ENCODE measurements at regions not wholly inside any gene's neighbourhood (a gene's known extent, or its start where the extent isn't known, plus 50 kb on each side); places are given as distances from the start of the nearest gene placed in this dataset.
A peak's percentile ranks its signal among the peaks of the same experiment; 100 is the strongest.

DNA sequence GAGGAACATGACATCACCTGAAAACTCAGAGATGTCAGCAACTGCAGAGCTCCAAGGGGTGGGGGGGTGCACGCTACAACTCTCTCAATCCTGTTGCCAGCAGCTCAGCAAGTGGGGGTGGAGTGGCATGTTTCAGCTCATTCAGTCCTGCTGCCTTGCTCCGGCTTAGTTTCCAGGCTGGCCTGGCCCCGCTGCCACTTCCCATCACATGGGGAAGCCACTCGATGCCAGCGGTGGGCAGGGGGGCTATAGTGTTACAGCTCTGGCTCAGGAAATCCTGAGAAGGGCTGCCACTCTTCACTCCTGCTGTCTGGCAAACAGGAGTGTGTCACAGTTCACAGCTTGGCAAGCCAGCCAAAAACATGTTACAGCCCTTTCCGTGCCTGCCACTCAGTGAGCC is 356.5 kb upstream of the GULP1 start:
- DNase-seq (ENCODE audit: low spot score): no peak

DNA sequence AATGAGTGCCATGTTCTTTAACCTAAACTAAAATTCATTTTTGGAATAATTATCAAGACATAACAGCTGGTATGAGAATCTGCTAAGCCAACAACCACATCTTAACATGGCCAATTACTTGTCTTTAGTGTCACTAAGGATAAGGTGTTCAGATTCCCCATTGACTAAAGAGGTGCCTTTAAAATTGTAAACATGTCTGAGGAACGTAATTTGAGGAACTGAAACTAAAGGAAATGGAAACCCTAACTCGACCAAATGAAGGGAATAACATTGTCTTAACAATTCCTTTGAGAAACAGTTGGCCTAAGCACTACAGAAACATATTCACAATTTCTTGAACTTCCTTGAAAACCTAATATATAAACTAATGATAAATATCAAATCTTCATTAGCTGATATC is 355.4 kb upstream of the GULP1 start:
- no peak for DNase-seq (ENCODE audit: low spot score)

GRCh38 chr2:187939180-187939579 is 352.5 kb upstream of the GULP1 start:
- no peak for DNase-seq (ENCODE audit: low spot score)

DNA sequence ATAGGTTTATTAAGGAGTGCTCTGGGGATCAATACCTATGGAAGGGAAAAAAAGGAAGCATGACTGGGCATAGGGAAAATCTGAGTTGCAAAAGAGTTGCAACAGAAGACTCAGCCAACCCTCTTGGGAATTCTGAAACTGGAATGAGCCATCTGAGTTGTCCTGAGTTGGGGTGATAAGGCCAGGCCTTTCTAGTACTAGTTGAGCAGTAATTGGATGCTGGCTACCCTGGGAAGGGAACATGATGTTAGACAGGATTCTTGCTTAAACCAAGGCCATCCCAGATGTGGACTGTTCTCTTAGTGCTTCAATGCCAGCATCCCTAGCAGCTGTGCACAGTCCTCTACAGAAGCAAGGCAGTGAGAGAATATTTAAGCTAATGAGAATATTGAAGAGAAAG is 348.8 kb upstream of the GULP1 start:
- no peak for DNase-seq (ENCODE audit: low spot score)

- no peak for DNase-seq (ENCODE audit: low spot score)
Measured at GRCh38 chr2:187943772-187944369, 347.8 kb upstream of the GULP1 start.

GRCh38 chr2:187949859-187950258 is 341.8 kb upstream of the GULP1 start:
- no peak for DNase-seq (ENCODE audit: low spot score)

DNA sequence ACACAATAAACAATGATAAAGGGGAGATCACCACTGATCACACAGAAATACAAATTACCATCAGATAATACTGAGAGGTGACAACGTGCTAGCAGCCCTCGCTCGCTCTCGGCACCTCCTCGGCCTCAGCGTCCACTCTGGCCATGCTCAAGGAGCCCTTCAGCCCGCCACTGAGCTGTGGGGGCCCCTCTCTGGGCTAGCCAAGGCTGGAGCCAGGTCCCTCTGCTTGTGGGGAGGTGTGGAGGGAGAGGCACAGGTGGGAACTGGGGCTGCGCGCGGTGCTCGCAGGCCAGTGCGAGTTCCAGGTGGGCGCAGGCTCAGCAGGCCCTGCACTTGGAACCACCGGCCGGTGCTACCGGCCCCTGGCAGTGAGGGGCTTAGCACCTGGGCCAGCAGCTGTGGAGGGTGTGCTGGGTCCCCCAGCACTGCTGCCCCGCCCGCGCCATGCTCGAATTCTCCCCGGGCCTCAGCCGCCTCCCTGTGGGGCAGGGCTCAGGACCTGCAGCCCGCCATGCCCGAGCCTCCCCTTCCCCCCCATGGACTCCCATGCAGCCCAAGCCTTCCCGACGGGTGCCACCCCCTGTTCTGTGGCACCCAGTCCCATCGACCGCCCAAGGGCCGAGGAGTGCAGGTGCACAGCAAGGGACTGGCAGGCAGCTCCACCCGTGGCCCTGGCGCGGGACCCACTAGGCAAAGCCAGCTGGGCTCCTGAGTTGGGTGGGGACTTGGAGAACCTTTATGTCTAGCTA is 340.0 kb upstream of the GULP1 start:
- no peak for DNase-seq (ENCODE audit: low spot score)

DNA sequence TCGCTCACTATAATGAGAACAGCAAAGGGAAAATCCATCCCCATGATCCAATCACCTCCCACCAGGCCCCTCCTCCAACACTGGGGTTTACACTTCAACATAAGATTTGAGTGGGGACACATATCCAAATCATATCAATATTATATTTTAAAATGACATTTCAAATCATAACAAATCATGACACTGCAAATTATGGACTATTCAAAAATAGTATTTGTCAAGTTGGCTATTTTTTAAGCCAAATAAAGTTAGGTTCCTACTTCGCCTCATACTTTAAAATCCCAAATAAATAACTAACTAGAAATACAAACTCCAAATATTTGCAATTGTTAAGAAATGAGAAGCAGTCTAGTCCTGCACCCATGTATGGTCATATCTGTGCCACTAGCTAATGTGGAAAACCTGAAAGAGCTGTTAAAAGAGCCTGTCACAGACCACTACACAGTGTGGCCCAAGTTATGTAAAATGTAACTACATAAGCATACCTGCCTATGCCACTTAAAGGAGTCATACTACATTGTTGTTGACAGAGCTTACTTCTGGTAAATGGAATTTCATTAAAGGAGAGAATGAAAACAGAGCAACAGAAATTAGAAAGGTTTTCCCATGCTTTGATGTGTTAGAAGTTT is 334.7 kb upstream of the GULP1 start:
- no peak for DNase-seq (ENCODE audit: low spot score)

DNA sequence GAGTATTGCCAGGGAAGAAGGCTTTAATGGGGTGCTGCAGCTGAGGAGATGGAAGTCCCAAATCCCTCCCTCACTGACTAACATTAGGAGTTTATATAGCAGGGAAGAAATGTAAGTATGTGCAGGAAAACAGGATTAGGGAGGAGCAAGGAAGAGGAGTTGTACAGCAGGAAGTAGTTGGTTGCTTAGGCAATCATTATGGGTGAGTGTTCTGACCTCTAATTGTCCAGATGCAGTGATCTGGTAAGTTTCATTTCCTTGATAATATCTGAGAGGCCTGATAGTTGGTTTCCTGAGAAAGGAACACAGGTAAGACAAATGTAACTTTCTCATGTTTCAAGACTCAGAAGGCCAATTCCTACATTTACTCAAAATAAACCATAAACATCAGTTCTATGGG is 331.9 kb upstream of the GULP1 start:
- peak; percentile 11 for DNase-seq (ENCODE audit: low spot score)

DNA sequence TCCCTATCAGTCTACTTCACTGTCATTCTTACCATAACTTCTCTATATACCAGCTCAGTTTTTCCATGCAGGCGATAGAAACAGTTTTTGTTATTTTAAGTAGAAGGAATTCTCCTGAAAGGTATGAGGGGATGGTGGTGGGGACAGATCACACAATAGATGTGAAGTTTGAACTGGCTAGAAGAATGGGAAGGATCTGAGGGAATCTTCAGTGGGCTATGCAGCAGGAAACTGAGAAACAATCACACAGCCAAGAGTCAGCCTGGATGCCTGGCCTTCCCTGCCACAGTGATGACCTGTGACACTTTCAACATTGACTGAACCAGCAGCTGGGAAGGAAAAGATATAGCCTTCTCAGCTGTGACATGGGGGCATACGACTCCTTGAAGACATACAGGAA is 329.1 kb upstream of the GULP1 start:
- DNase-seq (ENCODE audit: low spot score): no peak

DNA sequence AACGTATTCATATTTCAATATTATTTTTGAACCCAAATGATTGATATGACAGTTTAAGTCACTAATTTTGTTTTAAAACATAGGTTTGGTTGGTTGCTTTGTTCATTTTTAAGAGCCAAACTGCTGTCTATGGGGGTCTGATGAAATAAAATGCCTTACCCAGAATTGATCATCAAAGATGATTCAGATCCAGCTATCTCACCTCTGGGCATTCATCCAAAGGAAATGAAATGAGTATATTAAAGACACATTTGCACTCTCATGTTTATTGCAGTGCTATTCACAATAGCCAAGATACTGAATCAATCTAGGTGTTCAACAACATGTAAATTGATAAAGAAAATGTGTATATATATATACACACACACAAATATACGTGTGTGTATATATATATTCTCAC is 326.9 kb upstream of the GULP1 start:
- DNase-seq (ENCODE audit: low spot score): no peak

GRCh38 chr2:187966924-187967323 is 324.8 kb upstream of the GULP1 start:
- DNase-seq (ENCODE audit: low spot score): no peak

DNA sequence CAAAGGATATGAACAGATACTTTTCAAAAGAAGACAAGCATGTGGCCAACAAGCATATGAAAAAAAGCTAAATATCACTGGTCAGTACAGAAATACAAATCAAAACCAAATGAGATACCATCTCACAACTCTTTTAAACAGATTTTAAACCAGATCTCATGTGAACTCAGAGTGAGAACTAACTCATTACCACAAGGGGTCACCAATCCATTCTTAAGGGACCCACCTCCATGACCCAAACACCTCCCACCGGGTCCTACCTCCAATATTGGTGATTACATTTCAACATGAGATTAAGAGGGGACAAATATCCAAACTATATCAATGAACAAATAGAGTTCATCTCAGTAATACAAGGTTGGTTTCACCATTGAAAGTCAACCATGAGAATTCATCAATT is 319.8 kb upstream of the GULP1 start:
- DNase-seq (ENCODE audit: low spot score): peak; percentile 9

GRCh38 chr2:187976259-187976985 is 315.3 kb upstream of the GULP1 start:
- peak; percentile 10 for DNase-seq (ENCODE audit: low spot score)

GRCh38 chr2:187976986-187977333 is 314.7 kb upstream of the GULP1 start:
- DNase-seq (ENCODE audit: low spot score): no peak

DNA sequence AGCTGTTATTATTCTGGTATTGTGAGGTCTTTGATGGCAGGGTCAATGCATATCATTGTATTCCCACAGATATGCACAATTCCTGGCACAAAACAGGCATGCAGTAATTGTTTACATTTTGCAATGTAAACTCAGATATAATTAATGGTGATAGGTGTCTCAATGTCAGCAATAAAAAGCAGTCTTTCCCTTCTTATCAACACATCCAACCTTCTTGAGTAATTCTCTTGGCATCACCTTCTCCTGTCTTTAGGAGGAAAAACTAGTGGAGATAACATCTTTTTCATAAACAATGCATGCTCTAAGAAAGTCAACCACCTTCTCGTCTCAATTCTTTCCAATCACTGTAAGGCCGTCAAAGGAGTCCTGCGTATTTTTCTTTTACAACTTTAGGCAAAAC is 313.3 kb upstream of the GULP1 start:
- no peak for DNase-seq (ENCODE audit: low spot score)

GRCh38 chr2:187982668-187983067 is 309.0 kb upstream of the GULP1 start:
- DNase-seq (ENCODE audit: low spot score): peak; percentile 88

DNA sequence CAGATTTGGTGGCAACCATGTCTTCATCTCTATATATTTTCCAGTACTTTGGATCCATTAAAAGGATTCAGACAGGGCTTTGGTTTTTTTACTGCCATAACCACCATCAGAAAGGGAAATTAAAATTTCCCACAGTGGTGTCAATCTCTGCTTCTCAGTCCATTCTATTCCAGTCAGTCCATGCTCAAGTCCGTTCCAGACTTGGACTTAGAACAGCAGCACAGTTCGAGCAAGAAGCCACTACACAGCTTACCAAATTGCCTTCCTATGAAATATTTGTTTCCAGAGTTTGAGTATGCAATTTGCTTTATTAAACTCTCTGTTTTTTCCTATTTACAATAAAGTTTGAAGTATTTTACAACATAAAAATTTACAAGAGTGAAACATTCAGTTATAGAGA is 306.5 kb upstream of the GULP1 start:
- no peak for DNase-seq (ENCODE audit: low spot score)

- DNase-seq (ENCODE audit: low spot score): peak; percentile 8
Measured at GRCh38 chr2:187985923-187986322, 305.8 kb upstream of the GULP1 start.

- DNase-seq (ENCODE audit: low spot score): peak; percentile 12
Measured at GRCh38 chr2:187986390-187987105, 305.1 kb upstream of the GULP1 start.

DNA sequence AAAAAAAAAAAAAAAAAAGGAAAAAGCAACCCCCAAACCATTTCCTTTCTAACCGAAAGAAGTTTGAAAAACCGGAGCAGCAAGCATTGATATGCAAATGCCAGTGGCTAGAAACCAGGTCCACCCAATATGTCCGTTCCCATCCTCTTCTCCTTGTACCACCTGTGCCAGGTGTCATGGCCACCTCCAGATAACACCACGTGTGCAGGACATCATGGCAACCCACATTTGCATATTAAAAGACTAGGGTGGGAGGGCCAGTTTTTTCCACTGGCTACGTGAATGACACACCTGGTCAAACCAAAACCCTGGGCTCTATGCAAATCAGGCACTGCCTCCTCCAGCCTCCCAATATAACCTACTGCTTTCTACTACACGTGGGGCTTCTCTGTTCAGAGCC is 303.3 kb upstream of the GULP1 start:
- DNase-seq (ENCODE audit: low spot score): no peak
